T47D (cell line): ENCODE measurements at regions not wholly inside any gene's neighbourhood (a gene's known extent, or its start where the extent isn't known, plus 50 kb on each side); places are given as distances from the start of the nearest gene placed in this dataset.

ENCODE experiments used
- DNase-seq, 2 experiments: peaks; one replicate each; pipeline versions ENCODE4 v3.0.0 to v3.0.0-alpha.2; 2011 to 2012; ENCODE audit warnings: low read depth in 1 of 2, low spot score in 1 of 2
- JUND ChIP-seq: IDR thresholded peaks from 2 replicates; pipeline ENCODE4 v1.6.1; 2012; ENCODE audit warnings: low read depth
- in situ Hi-C: cut with HindIII; loops from 2 replicates; pipeline ENCODE4 v1.10.0; 2016; ENCODE audit warnings: low sequenced_read_pairs, low pct_unique_long_range_greater_than_20kb

DNA sequence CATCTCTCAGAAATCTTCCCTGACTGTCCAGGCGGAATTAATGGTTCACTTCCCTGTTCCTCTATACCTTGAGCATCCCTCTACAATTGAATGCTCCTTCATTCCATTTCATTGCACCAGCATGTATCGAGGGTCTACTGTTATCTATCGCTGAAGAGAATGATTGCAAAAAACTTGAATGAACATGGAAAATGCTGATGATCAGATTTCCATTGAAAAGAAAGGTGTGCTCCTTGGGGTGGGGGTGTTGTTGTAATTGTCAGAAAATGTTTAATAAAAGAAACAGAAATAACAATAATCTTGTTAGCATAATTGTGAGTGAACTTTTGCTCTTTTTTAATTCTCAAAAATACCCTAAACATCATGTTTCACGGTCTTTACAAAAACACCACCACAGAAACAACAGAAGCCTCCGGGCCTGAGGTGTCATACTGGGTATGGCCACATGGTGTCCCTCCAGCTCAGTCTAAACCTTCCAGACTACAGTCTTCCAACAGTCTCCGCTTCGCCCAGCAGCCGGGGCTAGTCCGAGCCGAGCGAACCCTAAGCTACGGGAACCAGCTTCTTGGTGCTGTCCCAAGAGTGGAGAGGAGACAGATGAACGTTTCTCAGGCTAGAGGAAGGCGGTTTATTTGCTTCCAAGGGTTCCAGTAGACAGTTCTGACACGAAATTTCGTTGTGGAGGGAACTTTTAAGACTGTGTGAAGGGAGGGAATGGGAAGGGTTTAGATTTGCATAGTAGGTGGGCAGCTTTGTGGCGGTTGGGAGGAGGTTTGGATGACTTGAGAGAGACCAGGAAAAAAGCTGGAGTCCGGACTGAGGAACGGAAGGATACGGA is 75.8 kb upstream of the ZBED5 start:
- DNase-seq, result peak; percentile 11 to 93
- in situ Hi-C loops, result no loop called here
- no peak for TF ChIP-seq JUND

DNA sequence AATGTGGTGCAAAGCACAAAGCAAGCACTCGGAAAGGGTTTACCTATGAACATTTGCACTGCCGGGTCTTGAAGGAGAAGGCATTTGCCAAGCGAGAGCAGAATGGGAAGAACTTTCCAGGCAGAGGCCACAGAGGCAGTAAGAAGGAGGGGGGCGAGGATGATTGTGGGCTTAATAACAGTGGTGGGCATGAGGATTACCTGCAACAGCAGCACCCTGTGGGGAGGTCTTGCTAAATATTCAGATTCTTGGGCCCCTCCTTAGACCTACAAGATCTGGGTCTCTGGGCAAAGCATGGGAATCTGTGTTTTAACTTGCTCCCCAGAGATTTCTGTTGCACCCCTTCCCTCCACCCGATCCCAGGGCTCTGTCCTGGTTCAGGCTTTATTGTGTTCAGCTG is 75.1 kb upstream of the ZBED5 start:
- TF ChIP-seq JUND, result no peak
- DNase-seq, result no peak
- in situ Hi-C loops, result no loop called here

DNA sequence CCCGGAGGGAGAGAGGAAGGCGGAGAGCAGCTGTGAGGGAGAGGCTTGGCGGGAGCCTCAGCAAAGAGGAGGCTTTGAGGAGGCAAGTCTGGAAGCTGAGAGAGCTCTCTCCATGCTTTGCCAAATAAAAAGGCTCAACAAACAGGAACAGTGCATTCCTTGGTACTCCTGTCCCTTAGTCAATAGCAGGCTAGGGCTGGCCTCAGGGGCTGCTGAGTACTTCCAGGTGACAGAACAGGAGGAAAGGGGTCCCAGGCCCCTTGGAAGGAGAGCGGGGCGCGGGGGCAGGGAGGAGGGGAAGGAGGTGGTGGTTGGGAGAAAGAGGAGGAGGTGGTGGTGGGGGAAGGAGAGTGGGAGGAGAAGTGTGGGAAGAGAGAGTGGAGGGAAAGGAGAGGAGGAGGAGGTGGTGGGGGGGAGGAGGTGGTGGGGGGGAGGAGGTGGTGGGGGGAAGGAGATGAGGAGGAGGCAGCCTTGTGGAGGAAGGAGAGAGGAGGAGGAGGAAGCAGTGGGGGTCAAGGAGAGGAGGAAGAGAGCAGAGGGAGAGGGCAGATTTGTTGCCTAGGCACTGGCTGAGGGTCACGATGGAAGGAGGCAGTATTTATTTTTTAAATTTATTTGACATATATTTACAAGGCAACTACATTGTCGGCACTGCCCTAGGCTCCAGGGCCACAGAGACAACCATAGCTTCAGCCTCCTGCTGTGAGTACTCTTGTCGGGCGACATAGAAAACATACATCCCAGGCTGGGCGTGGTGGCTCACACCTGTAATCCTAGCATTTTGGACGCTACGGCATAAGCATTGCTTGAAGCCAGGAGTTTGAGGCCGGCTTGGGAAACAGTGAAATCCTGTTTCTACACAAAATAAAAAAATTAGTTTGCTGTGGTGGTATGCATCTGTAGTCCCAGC is 74.2 kb upstream of the ZBED5 start:
- TF ChIP-seq JUND, result no peak
- peak in 1 of 2 experiments; percentile 93 for DNase-seq
- in situ Hi-C loops, result no loop called here

DNA sequence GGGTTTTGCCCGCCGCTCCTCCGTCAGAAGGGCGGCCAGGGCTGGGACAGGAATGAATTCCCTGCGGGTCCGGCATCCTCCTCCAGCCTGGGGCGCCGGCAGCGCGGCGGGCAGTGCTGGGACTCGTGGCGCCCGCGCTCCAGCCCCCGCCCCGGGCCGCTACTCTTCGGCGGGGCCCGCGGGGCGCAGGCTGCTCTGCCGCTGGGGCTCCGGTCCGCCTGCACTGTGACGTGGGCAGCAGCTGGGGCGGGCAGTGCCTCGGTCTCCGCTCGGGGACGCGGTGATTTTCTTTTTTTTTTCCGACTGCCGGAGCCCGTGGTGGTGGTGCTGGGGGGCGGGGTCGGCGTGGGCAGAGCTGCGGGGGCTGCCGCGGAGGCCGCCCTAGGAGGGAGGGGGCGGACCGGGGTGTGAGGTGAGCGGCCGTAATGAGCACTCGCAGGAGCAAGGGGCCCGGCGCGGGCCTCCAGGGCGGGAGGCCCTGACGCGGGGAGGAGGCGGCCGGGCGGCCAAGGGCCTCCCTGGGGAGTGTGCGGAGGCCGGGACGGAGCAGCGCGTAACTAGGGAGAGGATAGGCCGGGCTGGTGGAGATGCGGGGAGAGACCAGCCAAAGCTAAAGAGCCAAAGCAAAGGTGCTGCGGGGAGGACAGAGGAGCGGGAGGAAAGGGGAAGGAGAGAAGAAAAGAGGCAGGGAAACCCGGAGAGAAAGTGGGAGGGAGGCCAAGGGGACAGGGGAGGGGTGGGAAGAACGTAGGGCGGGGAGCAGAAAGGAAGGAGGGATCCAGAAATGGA is 73.3 kb upstream of the ZBED5 start:
- in situ Hi-C loops, result no loop called here
- peak in 1 of 2 experiments; percentile 30 for DNase-seq
- no peak for TF ChIP-seq JUND

DNA sequence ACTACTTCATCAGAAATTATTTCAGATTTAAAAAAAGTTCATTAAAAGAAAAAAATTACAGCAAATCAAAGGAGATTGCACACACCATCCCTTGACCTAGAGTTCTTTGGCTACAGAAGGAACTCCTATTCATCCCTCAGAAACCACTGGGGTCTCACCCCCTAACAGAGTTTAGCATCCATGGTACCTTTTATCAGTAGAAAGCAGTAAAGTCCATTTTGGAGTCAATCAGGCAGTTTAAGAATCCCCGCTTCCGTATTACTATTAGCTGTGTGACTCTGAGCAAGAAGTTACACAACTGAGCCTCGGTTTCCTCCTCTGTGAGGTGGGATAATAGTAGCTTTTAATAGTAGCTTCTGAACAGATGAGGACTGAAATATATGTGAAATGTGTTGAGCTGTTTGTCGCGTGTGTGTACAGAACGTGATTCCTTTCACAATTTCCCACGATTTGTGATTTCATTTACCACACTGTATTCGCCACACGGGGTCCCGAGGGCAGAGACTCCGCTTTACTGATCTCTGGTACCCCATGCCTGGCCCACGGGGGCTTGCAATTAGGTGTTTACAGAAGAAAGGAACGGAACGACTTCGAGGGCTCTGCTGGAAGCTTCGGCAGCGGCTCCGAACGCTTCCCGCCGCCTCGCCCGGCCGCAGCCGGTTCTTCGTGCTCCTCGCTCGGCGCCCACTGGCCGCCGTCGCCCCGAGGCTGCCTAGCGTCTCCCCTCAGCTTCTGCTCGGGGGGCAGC is 72.5 kb upstream of the ZBED5 start:
- DNase-seq, result no peak
- no peak for TF ChIP-seq JUND
- in situ Hi-C loops, result no loop called here

DNA sequence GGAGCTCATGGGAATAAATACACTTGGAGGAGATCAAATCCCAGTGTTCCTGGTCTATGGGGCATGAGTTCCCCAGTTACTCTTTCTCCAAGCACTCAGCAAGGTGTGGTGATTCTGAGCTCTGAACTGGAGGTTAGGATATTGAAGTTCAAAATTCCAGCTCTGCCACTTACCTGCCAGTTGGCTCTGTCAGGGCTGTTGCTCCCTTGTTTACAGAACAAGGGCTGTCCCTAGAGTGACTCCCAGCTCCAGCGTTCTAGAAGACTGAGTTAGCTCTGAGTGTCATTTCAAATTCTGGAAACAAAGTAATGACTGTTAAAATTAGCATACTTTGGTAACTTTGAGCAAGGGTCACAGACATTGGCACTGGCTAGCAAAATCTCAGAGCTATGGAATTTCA is 69.7 kb upstream of the ZBED5 start:
- peak in 1 of 2 experiments; percentile 86 for DNase-seq
- in situ Hi-C loops, result no loop called here
- TF ChIP-seq JUND, result no peak

DNA sequence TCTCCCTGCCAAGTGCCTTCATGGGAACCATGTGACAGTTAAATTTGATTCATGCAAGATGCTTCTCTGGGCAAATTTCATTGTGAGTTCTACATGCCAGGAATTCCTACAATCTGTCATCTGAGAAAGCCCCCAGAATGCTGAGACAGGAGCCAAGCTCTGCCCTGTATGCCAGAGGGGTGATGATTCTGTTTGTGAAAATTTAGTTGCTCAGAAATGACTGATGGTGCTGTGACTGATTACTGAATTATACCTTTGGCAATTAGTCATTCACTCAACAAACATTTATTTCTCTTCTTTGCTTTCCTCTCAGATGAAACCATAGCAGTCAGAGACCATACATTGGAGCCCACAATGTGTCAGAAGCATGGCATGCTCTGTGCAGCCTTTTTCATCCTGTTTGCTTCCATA is 69.0 kb upstream of the ZBED5 start:
- in situ Hi-C loops, result no loop called here
- no peak for DNase-seq
- no peak for TF ChIP-seq JUND

DNA sequence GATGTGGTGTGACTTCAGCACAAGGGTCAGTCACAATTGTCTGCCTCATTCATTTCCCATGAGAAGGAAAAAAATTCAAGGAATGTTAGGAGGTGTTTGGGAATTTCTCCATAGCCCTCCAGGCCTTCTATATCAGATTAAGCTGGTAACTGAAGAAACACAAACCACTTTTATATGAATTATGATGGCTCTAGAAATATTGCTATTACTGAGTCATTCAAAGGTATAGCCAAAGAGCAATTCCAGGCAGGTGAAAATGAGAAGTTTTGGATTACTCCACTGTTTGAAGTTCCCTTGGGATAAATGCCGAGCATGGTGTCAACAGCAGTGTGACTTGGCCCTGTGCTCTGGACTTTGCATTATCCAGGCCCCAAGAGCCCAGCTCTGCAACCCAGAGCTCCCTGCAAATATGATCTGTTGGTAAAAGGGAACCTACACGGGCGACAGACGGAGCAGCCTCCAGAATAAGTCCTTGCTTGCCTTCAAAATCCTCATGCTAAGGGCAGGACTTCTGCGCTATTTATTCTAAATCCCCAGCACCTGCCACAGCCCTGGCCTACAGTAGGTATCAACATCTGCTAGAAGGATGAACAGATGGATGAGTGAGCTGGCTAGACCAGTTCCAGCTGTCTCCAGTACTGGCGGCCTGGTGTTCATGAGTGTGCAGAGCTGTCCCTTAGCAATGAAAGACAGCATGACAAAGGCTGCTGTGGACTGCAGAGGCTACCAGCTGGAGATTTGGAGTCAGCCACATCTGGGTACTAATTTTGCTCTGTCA is 67.5 kb upstream of the ZBED5 start:
- DNase-seq, result peak in 1 of 2 experiments; percentile 93
- in situ Hi-C loops, result no loop called here
- TF ChIP-seq JUND, result peak; percentile 83

DNA sequence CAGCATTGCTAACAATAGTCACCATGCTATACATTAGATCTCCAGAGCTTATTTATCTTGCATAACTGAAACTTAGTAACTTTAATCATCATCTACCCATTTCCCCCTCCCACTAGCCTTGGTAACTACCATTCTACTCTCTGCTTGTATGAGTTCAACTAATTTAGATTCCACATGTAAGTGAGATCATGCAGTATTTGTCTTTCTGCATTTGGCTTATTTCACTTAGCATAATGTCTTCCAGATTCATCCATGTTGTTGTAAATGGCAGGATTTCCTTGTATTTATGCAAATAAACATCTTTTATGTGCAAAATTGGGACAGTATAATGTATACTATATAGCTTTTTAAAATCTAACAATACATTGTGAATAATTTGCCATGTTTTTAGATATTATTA is 66.0 kb upstream of the ZBED5 start:
- in situ Hi-C loops, result no loop called here
- TF ChIP-seq JUND, result no peak
- DNase-seq, result no peak

DNA sequence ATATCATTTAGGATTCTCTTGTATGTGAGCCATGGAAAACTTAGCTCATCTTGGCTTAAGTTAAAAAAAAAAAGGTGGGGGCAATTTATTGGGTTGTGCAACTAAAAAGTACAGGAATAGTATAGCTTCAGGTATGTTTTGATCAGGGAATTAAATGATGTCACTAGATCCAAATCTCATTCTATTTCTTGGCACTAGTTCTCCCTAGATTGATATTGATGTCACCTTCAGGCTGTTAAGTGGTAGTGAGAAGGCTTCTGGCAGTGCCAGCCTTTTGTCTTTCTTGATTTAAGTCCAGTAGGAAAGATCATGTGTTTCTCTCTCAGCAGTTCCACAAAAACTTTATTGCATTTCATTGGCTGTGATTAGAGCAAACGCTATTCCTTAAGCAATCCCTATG is 65.0 kb upstream of the ZBED5 start:
- DNase-seq, result no peak
- no peak for TF ChIP-seq JUND
- in situ Hi-C loops, result no loop called here

DNA sequence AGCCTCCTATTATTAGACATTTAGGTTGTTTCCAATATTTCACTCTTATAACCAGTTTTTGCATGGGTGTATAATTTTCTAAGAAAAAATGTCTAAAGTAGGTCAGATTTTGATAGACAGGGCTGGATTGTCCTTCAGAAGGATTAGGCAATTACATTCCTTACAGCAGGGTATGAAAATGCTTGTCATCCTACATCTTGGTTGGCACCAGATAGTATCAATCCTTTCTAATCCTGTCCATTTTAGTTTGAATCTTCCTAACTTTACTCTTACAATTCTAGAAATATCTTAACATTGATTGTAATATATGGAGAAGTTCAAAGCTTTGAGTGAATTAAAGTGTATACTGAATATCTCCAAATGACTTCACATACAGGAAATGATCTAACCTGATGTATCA is 63.0 kb upstream of the ZBED5 start:
- no peak for TF ChIP-seq JUND
- in situ Hi-C loops, result no loop called here
- DNase-seq, result no peak
